WTC11 (cell line): ENCODE measurements at regions not wholly inside any gene's neighbourhood (a gene's known extent, or its start where the extent isn't known, plus 50 kb on each side); places are given as distances from the start of the nearest gene placed in this dataset.

ENCODE experiments used
- ATAC-seq: fragments of 200-7000 bp; cut with Tn5 transposase; 2 replicates; pipeline ENCODE4 v1.10.0; 2021; ENCODE audit warnings: mild to moderate bottlenecking, moderate library complexity
- CTCF ChIA-PET: fragments of 300-600 bp; sonication (Branson Sonifier 250); formaldehyde crosslinking; loops from one replicate; lab custom pipeline; 2021; ENCODE audit warnings: antibody characterized with exemption; lab: Charles Lee
- POLR2A ChIA-PET: fragments of 350-600 bp; sonication (Branson Sonifier 250); formaldehyde crosslinking; loops from one replicate; lab custom pipeline; 2021; ENCODE audit warnings: antibody characterized with exemption; lab: Charles Lee
- DNase-seq: peaks from one replicate; pipeline ENCODE4 v3.0.0; 2021; ENCODE audit warnings: low spot score
- H3K27ac Mint-ChIP-seq: 2 replicates; pipeline ENCODE4 v1.8.0; 2021; ENCODE audit warnings: mixed read lengths
- H3K27me3 Mint-ChIP-seq: 2 replicates; pipeline ENCODE4 v1.8.0; 2021; ENCODE audit warnings: low read depth, mild to moderate bottlenecking, moderate library complexity, mixed read lengths
- H3K36me3 Mint-ChIP-seq: 2 replicates; pipeline ENCODE4 v1.8.0; 2021; ENCODE audit warnings: mixed read lengths
- H3K4me1 Mint-ChIP-seq: 2 replicates; pipeline ENCODE4 v1.8.0; 2022; ENCODE audit warnings: mixed read lengths
- H3K4me3 Mint-ChIP-seq: 2 replicates; pipeline ENCODE4 v1.8.0; 2021; ENCODE audit warnings: mild to moderate bottlenecking, moderate library complexity, mixed read lengths
- H3K9me3 Mint-ChIP-seq: 2 replicates; pipeline ENCODE4 v1.8.0; 2021; ENCODE audit warnings: mixed read lengths
- ATF2 ChIP-seq: sonication (generic); formaldehyde crosslinking; IDR thresholded peaks from 2 replicates; pipeline ENCODE4 v1.8.1; 2022; ENCODE audit warnings: low read depth, missing genetic modification reagents, borderline replicate concordance
- ATF3 ChIP-seq: sonication (generic); formaldehyde crosslinking; conservative IDR thresholded peaks from 2 replicates; pipeline ENCODE4 v1.8.1; 2022; ENCODE audit warnings: mild to moderate bottlenecking, missing genetic modification reagents
- CDX4 ChIP-seq: fragments of 250-450 bp; sonication (Bioruptor Pico); IDR thresholded peaks from 2 replicates; pipeline ENCODE4 v1.9.0; 2021; ENCODE audit warnings: moderate library complexity, mild to moderate bottlenecking, inconsistent platforms, borderline replicate concordance
- CREB1 ChIP-seq: sonication (generic); formaldehyde crosslinking; IDR thresholded peaks from 2 replicates; pipeline ENCODE4 v1.8.0; 2023; ENCODE audit warnings: mild to moderate bottlenecking, missing genetic modification reagents
- ELF4 ChIP-seq: sonication (generic); formaldehyde crosslinking; IDR thresholded peaks from 2 replicates; pipeline ENCODE4 v1.8.1; 2022; ENCODE audit warnings: low read depth, mild to moderate bottlenecking, moderate library complexity, missing genetic modification reagents
- FOXP1 ChIP-seq: sonication (generic); formaldehyde crosslinking; IDR thresholded peaks from 2 replicates; pipeline ENCODE4 v1.8.0; 2022; ENCODE audit warnings: missing genetic modification reagents, mild to moderate bottlenecking, moderate library complexity, borderline replicate concordance
- FOXP4 ChIP-seq: sonication (generic); formaldehyde crosslinking; IDR thresholded peaks from 2 replicates; pipeline ENCODE4 v1.8.0; 2022; ENCODE audit warnings: mild to moderate bottlenecking, missing genetic modification reagents
- IRF2 ChIP-seq: sonication (generic); formaldehyde crosslinking; IDR thresholded peaks from 2 replicates; pipeline ENCODE4 v1.8.0; 2022; ENCODE audit warnings: low read depth, missing genetic modification reagents, borderline replicate concordance
- KAT7 ChIP-seq: sonication (generic); formaldehyde crosslinking; IDR thresholded peaks from 2 replicates; pipeline ENCODE4 v1.8.1; 2023; ENCODE audit warnings: missing genetic modification reagents, mild to moderate bottlenecking, borderline replicate concordance
- NR1H2 ChIP-seq: sonication (generic); formaldehyde crosslinking; IDR thresholded peaks from 2 replicates; pipeline ENCODE4 v1.9.0; 2021; ENCODE audit warnings: mild to moderate bottlenecking, moderate library complexity, missing genetic modification reagents
- PRDM15 ChIP-seq: sonication (generic); formaldehyde crosslinking; IDR thresholded peaks from 2 replicates; pipeline ENCODE4 v1.8.0; 2022; ENCODE audit warnings: missing genetic modification reagents
- PRRX2 ChIP-seq: fragments of 250-450 bp; sonication (Bioruptor Pico); IDR thresholded peaks from 2 replicates; pipeline ENCODE4 v1.8.0; 2021; ENCODE audit warnings: mild to moderate bottlenecking
- SP1 ChIP-seq: sonication (generic); formaldehyde crosslinking; conservative IDR thresholded peaks from 2 replicates; pipeline ENCODE4 v1.8.1; 2022; ENCODE audit warnings: missing genetic modification reagents
- STAT6 ChIP-seq: sonication (generic); formaldehyde crosslinking; conservative IDR thresholded peaks from 2 replicates; pipeline ENCODE4 v1.8.1; 2023; ENCODE audit warnings: mild to moderate bottlenecking, low read depth, missing genetic modification reagents, moderate library complexity
- TCF7 ChIP-seq: sonication (generic); formaldehyde crosslinking; IDR thresholded peaks from 2 replicates; pipeline ENCODE4 v1.8.0; 2022; ENCODE audit warnings: mild to moderate bottlenecking, low read depth, missing genetic modification reagents, moderate library complexity
- TEAD1 ChIP-seq: sonication (generic); formaldehyde crosslinking; IDR thresholded peaks from 2 replicates; pipeline ENCODE4 v1.8.0; 2022; ENCODE audit warnings: mild to moderate bottlenecking, missing genetic modification reagents
- ZNF263 ChIP-seq: sonication (generic); formaldehyde crosslinking; IDR thresholded peaks from 2 replicates; pipeline ENCODE4 v1.8.1; 2022; ENCODE audit warnings: low read depth, mild to moderate bottlenecking, moderate library complexity, missing genetic modification reagents
- ZNF317 ChIP-seq: sonication (generic); formaldehyde crosslinking; IDR thresholded peaks from 2 replicates; pipeline ENCODE4 v1.8.1; 2023; ENCODE audit warnings: low read depth, mild to moderate bottlenecking, moderate library complexity, missing genetic modification reagents, borderline replicate concordance
- ZNF532 ChIP-seq: fragments of 250-450 bp; sonication (Bioruptor Pico); IDR thresholded peaks from 2 replicates; pipeline ENCODE4 v1.9.0; 2021; ENCODE audit warnings: mild to moderate bottlenecking, borderline replicate concordance

- TF ChIP-seq STAT6 (CRISPR knock-in tag), result no peak
- TF ChIP-seq PRDM15 (CRISPR knock-in tag), result no peak
- TF ChIP-seq, all 79 proteins: peak for 0
Measured at GRCh38 chrX:7714351-7714750, 128.6 kb upstream of the VCX start (continued).

GRCh38 chrX:7711167-7711566 lies 131.8 kb upstream of the VCX start:
- Mint-ChIP-seq H3K4me1 (peaks cover 32% of the 10 kb centered on the region), H3K27me3 (no peaks in the 10 kb centered on the region), H3K36me3 (no peaks in the 10 kb centered on the region), H3K27ac (no peak overlapping the region), H3K4me3 (no peak overlapping the region), H3K9me3 (0 out of 2 replicates have a peak, but pooled peaks cover 4% of the 10 kb centered on the region)
- ATAC-seq (no peak), DNase-seq (no peak)
- no peak for TF ChIP-seq ATF3 (CRISPR knock-in tag)
- TF ChIP-seq TEAD1 (CRISPR knock-in tag), result no peak
- TF ChIP-seq ATF2, result no peak
- no peak for TF ChIP-seq FOXP1 (CRISPR knock-in tag)
- no peak for TF ChIP-seq TCF7
- no peak for TF ChIP-seq ELF4 (CRISPR knock-in tag)
- TF ChIP-seq NR1H2 (CRISPR knock-in tag), result no peak
- TF ChIP-seq ZNF317 (CRISPR knock-in tag), result no peak
- TF ChIP-seq CDX4, result no peak
- TF ChIP-seq PRRX2 (CRISPR knock-in tag), result no peak
- TF ChIP-seq SP1 (CRISPR knock-in tag), result no peak
- no peak for TF ChIP-seq IRF2 (CRISPR knock-in tag)
- no peak for TF ChIP-seq ZNF532 (CRISPR knock-in tag)
- TF ChIP-seq ZNF263, result no peak
- no peak for TF ChIP-seq CREB1 (CRISPR knock-in tag)
- TF ChIP-seq KAT7 (CRISPR knock-in tag), result no peak
- no peak for TF ChIP-seq FOXP4 (CRISPR knock-in tag)
- ChIA-PET CTCF (no interaction called here), POLR2A (no interaction called here)
